GM12891 (cell line): ENCODE measurements at regions not wholly inside any gene's neighbourhood (a gene's known extent, or its start where the extent isn't known, plus 50 kb on each side); places are given as distances from the start of the nearest gene placed in this dataset.

Experiments used
- POLR2A ChIP-seq: IDR thresholded peaks from 2 replicates; pipeline ENCODE4 v1.6.1; 2011; ENCODE audit warnings: low read depth, low read length, control low read depth
- POLR2AphosphoS5 ChIP-seq: IDR thresholded peaks from 2 replicates; pipeline ENCODE4 v1.6.1; 2011; ENCODE audit warnings: low read depth, low read length, control low read depth
- TAF1 ChIP-seq: IDR thresholded peaks from 2 replicates; pipeline ENCODE4 v1.6.1; 2011; ENCODE audit warnings: low read depth, low read length, control low read depth

DNA sequence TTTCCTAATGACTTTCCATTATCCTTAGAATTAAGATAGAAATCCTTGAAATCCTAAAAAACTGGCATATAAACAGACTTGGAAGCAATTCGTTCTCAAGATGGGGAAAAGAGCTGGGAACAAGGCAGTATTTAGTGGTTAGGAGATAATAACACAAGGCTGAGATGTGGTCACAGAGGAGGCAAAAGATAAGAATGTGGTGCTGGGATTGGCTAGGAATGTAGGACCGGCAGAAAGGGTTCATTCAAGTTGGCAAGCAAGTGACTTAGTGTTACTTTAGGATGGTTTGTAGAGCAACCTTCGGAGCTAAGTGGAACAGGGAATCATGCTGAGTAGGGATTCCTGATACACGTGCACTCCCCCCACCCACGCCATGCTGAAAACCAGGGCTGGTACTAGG is 121.9 kb upstream of the RPS6KA3 start:
- no peak for TF ChIP-seq POLR2A
- TF ChIP-seq POLR2AphosphoS5, result no peak
- no peak for TF ChIP-seq TAF1
